Suprapubic skin (tissue), 4 donors: ENCODE measurements at regions not wholly inside any gene's neighbourhood (a gene's known extent, or its start where the extent isn't known, plus 50 kb on each side); places are given as distances from the start of the nearest gene placed in this dataset.

Source experiments
- DNase-seq, 2 donors: peaks; one replicate each; pipeline ENCODE4 v3.0.0-alpha.2; 2019; ENCODE audit warnings: low spot score in 2 of 2
- H3K27ac ChIP-seq: fragments of 200-600 bp; sonication (generic); one replicate; pipeline ENCODE4 v1.5.1; 2019
- H3K27me3 ChIP-seq: fragments of 200-600 bp; sonication (generic); one replicate; pipeline ENCODE4 v1.5.1; 2019
- H3K36me3 ChIP-seq: fragments of 200-600 bp; sonication (generic); one replicate; pipeline ENCODE4 v1.5.1; 2019
- H3K4me1 ChIP-seq: fragments of 200-600 bp; sonication (generic); one replicate; pipeline ENCODE4 v1.5.1; 2019
- H3K4me3 ChIP-seq: fragments of 200-600 bp; sonication (generic); one replicate; pipeline ENCODE4 v1.5.1; 2019; ENCODE audit warnings: mild to moderate bottlenecking
- H3K9me3 ChIP-seq: fragments of 200-600 bp; sonication (generic); one replicate; pipeline ENCODE4 v1.5.1; 2019
- EP300 ChIP-seq: sonication (generic); formaldehyde crosslinking; IDR thresholded peaks from one replicate; pipeline ENCODE4 v1.6.1; 2017; ENCODE audit warnings: antibody characterized with exemption
- POLR2A ChIP-seq, 2 donors: fragments of 450-650 bp; IDR thresholded peaks; one replicate each; pipeline ENCODE4 v1.6.1; 2017; ENCODE audit warnings: antibody characterized with exemption in 2 of 2, mild to moderate bottlenecking in 2 of 2, moderate library complexity in 2 of 2
- POLR2AphosphoS5 ChIP-seq, 3 donors: sonication (generic); formaldehyde crosslinking; IDR thresholded peaks; one replicate each; pipeline ENCODE4 v1.6.1; 2017; ENCODE audit warnings: antibody characterized with exemption in 3 of 3
- WGBS: methylation state at CpG from one replicate; pipeline ENCODE4 v1.1.5; 2018; 5-methylcytosine and 5-hydroxymethylcytosine counted together
- TF ChIP-seq, protein P1 (sequence below), 2 donors: fragments of 200-600 bp in 1 of 2; fragments of 450-650 bp in 1 of 2; sonication (generic) in 1 of 2; IDR thresholded peaks; one replicate each; pipeline ENCODE4 v1.5.1; 2016 to 2019; ENCODE audit warnings: antibody characterized with exemption in 2 of 2, mild to moderate bottlenecking in 1 of 2, moderate library complexity in 1 of 2

DNA sequence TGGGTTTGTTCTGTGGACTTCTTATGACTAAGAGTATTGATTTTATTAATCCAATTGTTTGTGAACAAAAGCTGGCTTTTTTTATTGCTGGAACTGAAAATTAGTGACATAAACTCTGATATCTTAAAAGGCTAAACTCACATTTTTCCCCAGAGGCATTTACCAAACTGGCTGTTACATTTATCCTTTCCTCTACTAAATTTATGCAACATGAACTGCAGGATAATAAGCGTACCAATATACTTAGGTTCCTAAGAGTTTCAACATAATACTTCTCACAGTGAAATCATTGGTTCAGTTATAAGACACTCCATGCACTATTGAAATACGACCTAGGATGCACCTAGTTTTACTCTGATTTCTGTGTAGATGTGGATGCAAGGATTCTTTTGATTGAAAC, 560.8 kb upstream of the WWC1 start:
- 86% methylated on average over 2 of the region's 2 CpGs for WGBS
- no peak for DNase-seq
- H3K9me3 ChIP-seq, result no peaks in the 10 kb centered on the region
- H3K27ac ChIP-seq, result no peak overlapping the region
- H3K36me3 ChIP-seq, result no peaks in the 10 kb centered on the region
- TF ChIP-seq POLR2AphosphoS5 (IDR thresholded peaks at IDR 0.05), result no peak
- H3K27me3 ChIP-seq, result no peaks in the 10 kb centered on the region
- no peaks in the 10 kb centered on the region for H3K4me1 ChIP-seq
- no peak overlapping the region for H3K4me3 ChIP-seq

DNA sequence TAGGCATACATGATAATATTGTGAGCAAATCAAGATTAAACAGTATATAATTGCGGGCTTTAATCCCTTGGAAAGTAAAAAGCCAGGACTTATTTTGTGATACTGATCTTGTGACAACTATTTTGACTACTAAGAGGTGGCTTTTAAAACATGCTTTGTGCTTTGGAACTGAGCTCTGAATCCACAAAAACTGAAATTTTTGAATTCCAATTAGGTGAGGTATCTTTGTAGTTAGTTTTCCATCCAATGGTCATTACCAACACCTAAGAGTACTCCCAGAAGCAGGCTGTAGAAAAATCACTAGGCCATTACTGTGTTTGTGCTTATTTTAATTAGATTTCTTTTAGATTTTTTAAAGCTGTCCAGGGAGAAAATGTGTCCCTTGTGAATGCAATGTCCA, 559.5 kb upstream of the WWC1 start:
- no peak overlapping the region for H3K27ac ChIP-seq

DNA sequence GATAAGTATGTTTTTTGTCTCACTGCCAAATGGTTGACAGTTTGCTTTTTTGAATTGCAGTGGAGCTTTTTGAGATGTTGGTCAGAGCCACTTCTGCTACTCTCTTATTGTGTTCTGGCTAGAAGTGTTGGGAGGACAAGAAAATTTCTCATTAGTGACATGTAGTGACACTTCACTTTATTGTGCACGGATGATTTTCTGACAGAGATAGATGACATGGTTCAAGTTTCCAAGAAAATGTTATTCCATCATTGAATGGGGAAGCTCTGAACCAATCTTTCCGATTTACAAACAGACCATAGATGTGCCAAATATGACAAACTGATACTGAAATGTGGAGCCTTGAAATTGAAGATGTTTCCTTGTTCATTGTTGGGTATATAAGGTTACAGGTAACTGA, 558.9 kb upstream of the WWC1 start:
- no peak for DNase-seq
- Histone ChIP-seq H3K36me3 (no peaks in the 10 kb centered on the region), H3K27ac (no peak overlapping the region), H3K27me3 (no peaks in the 10 kb centered on the region), H3K4me1 (no peaks in the 10 kb centered on the region), H3K4me3 (no peak overlapping the region), H3K9me3 (no peaks in the 10 kb centered on the region)
- WGBS, result 88% methylated on average over 2 of the region's 2 CpGs
- TF ChIP-seq, protein P1, sequence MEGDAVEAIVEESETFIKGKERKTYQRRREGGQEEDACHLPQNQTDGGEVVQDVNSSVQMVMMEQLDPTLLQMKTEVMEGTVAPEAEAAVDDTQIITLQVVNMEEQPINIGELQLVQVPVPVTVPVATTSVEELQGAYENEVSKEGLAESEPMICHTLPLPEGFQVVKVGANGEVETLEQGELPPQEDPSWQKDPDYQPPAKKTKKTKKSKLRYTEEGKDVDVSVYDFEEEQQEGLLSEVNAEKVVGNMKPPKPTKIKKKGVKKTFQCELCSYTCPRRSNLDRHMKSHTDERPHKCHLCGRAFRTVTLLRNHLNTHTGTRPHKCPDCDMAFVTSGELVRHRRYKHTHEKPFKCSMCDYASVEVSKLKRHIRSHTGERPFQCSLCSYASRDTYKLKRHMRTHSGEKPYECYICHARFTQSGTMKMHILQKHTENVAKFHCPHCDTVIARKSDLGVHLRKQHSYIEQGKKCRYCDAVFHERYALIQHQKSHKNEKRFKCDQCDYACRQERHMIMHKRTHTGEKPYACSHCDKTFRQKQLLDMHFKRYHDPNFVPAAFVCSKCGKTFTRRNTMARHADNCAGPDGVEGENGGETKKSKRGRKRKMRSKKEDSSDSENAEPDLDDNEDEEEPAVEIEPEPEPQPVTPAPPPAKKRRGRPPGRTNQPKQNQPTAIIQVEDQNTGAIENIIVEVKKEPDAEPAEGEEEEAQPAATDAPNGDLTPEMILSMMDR (IDR thresholded peaks at IDR 0.05), result no peak
- TF ChIP-seq POLR2A (IDR thresholded peaks at IDR 0.05) (no peak), EP300 (no peak), POLR2AphosphoS5 (IDR thresholded peaks at IDR 0.05) (no peak)

More for the DNA sequence above, 559.5 kb upstream of the WWC1 start:
- WGBS, result 98% methylated on average over 1 of the region's 1 CpG
- H3K4me1 ChIP-seq, result no peaks in the 10 kb centered on the region
- TF ChIP-seq POLR2A (IDR thresholded peaks at IDR 0.05), result no peak
- TF ChIP-seq POLR2AphosphoS5 (IDR thresholded peaks at IDR 0.05), result no peak
- TF ChIP-seq, protein P1 (IDR thresholded peaks at IDR 0.05), result no peak
- no peak for TF ChIP-seq EP300
- no peaks in the 10 kb centered on the region for H3K36me3 ChIP-seq
- no peaks in the 10 kb centered on the region for H3K27me3 ChIP-seq
- H3K4me3 ChIP-seq, result no peak overlapping the region
- DNase-seq, result no peak
- H3K9me3 ChIP-seq, result no peaks in the 10 kb centered on the region

DNA sequence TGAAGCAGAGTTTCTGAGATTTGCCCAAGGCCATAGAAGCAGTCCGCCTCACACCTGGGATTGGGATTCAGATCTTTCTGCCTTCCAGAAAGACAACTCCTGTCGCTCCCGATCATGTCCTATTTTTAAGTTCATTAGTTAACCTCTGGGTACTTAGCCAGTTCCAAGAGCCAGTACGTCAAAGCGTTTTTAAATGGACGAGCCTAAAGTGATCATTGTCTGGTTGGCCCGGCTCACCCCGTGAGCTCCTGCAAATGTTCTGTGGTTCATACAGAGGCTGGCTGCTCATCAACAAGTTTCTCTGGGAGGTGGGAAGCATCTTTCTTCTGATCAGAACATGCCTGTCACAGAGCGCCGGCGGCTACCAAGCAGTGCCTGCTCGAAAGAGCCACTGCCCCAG, 554.5 kb upstream of the WWC1 start:
- TF ChIP-seq, protein P1 (IDR thresholded peaks at IDR 0.05), result no peak
- TF ChIP-seq POLR2A (IDR thresholded peaks at IDR 0.05), result no peak
- TF ChIP-seq POLR2AphosphoS5 (IDR thresholded peaks at IDR 0.05), result no peak
- no peak for TF ChIP-seq EP300
- Histone ChIP-seq H3K9me3 (no peaks in the 10 kb centered on the region), H3K4me1 (no peaks in the 10 kb centered on the region), H3K4me3 (no peak overlapping the region), H3K27ac (no peak overlapping the region), H3K36me3 (no peaks in the 10 kb centered on the region), H3K27me3 (no peaks in the 10 kb centered on the region)
- 79% methylated on average over 8 of the region's 12 CpGs for WGBS
- no peak for DNase-seq

DNA sequence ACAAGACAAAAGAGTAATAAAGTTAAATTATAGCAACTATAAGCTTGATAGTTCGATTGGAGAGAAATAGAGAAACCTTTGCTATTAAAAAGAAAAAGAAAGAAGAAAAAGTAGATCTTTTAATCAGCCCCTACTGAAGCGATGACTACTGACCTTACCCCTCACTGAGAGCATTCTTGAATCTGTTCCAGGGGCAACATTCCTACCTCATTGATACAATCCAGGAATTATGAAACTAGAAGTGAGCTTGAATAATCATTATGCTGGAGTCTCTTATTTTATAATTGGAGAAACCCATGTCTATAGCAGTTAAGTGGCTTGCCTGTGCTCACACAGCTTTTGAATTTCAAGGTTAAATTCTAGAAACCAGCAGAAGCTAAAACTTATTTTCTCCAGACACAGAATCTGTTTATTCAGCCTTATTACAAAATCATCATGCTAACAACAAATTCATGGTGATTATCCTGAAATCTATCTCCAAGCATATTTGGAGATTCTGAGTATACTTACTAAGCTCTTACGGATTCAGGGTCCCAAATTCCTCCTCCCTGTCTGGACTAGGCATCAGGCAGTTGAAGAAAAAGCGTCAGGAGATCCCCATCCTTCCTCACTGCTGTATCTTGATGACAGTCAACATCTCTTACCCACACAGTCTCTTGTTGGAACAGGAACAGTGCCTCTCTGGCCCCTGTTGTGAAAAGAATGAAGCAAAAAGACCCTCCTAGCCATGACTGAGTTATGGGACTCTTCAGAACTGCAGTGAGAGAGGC, 547.6 kb upstream of the WWC1 start:
- Histone ChIP-seq H3K4me1 (no peaks in the 10 kb centered on the region), H3K27ac (no peak overlapping the region), H3K4me3 (no peak overlapping the region), H3K27me3 (no peaks in the 10 kb centered on the region), H3K36me3 (no peaks in the 10 kb centered on the region), H3K9me3 (no peaks in the 10 kb centered on the region)
- TF ChIP-seq POLR2A (IDR thresholded peaks at IDR 0.05), result no peak
- TF ChIP-seq, protein P1 (IDR thresholded peaks at IDR 0.05), result no peak
- TF ChIP-seq EP300, result no peak
- no peak for TF ChIP-seq POLR2AphosphoS5 (IDR thresholded peaks at IDR 0.05)
- DNase-seq, result no peak
- WGBS, result 53% methylated on average over 4 of the region's 4 CpGs
